ENCODE measurements at regions not wholly inside any gene's neighbourhood (a gene's known extent, or its start where the extent isn't known, plus 50 kb on each side); places are given as distances from the start of the nearest gene placed in this dataset.
A peak's percentile ranks its signal among the peaks of the same experiment; 100 is the strongest.

- H3K27ac ChIP-seq (ENCODE audit: low read depth, low read length) = no peak overlapping the region
- no peaks in the 10 kb centered on the region for H3K9me3 ChIP-seq (ENCODE audit: low read length)
- no peaks in the 10 kb centered on the region for H3K27me3 ChIP-seq (ENCODE audit: control insufficient read depth in 1 of 2, insufficient read depth in 2 of 2, low read length in 2 of 2)
- peaks cover 3% of the 10 kb centered on the region for H3K36me3 ChIP-seq (ENCODE audit: insufficient read depth, low read length)
- no peak overlapping the region for H3K4me3 ChIP-seq (ENCODE audit: low read depth in 1 of 2, low read length in 2 of 2)
- no peaks in the 10 kb centered on the region for H3K4me1 ChIP-seq (ENCODE audit: insufficient read depth, low read length)
- H3K9ac ChIP-seq (ENCODE audit: low read length) = no peak overlapping the region
Observed at GRCh38 chr16:27704252-27704651, 154.3 kb downstream of the KATNIP start.

GRCh38 chr16:27706156-27706865, 156.4 kb downstream of the KATNIP start:
- Histone ChIP-seq H3K27me3 (ENCODE audit: control insufficient read depth in 1 of 2, insufficient read depth in 2 of 2, low read length in 2 of 2) (no peaks in the 10 kb centered on the region), H3K9me3 (ENCODE audit: low read length) (no peaks in the 10 kb centered on the region), H3K36me3 (ENCODE audit: insufficient read depth, low read length) (no peaks in the 10 kb centered on the region), H3K4me3 (ENCODE audit: low read depth in 1 of 2, low read length in 2 of 2) (no peak overlapping the region), H3K27ac (ENCODE audit: low read depth, low read length) (no peak overlapping the region), H3K4me1 (ENCODE audit: insufficient read depth, low read length) (no peaks in the 10 kb centered on the region), H3K9ac (ENCODE audit: low read length) (no peak overlapping the region)

- no peaks in the 10 kb centered on the region for H3K27me3 ChIP-seq (ENCODE audit: control insufficient read depth in 1 of 2, insufficient read depth in 2 of 2, low read length in 2 of 2)
- no peaks in the 10 kb centered on the region for H3K4me1 ChIP-seq (ENCODE audit: insufficient read depth, low read length)
- no peaks in the 10 kb centered on the region for H3K36me3 ChIP-seq (ENCODE audit: insufficient read depth, low read length)
- no peak overlapping the region for H3K9ac ChIP-seq (ENCODE audit: low read length)
- no peak overlapping the region for H3K27ac ChIP-seq (ENCODE audit: low read depth, low read length)
- no peaks in the 10 kb centered on the region for H3K9me3 ChIP-seq (ENCODE audit: low read length)
- H3K4me3 ChIP-seq (ENCODE audit: low read depth in 1 of 2, low read length in 2 of 2) = no peak overlapping the region
Observed at GRCh38 chr16:27706866-27707685, 157.1 kb downstream of the KATNIP start.

GRCh38 chr16:27708651-27709050, 158.7 kb downstream of the KATNIP start:
- Histone ChIP-seq H3K27ac (ENCODE audit: low read depth, low read length) (no peak overlapping the region), H3K4me3 (ENCODE audit: low read depth in 1 of 2, low read length in 2 of 2) (no peak overlapping the region), H3K9me3 (ENCODE audit: low read length) (no peaks in the 10 kb centered on the region), H3K4me1 (ENCODE audit: insufficient read depth, low read length) (no peaks in the 10 kb centered on the region), H3K27me3 (ENCODE audit: control insufficient read depth in 1 of 2, insufficient read depth in 2 of 2, low read length in 2 of 2) (no peaks in the 10 kb centered on the region), H3K36me3 (ENCODE audit: insufficient read depth, low read length) (no peaks in the 10 kb centered on the region), H3K9ac (ENCODE audit: low read length) (no peak overlapping the region)

- no peaks in the 10 kb centered on the region for H3K27me3 ChIP-seq (ENCODE audit: control insufficient read depth in 1 of 2, insufficient read depth in 2 of 2, low read length in 2 of 2)
- H3K9ac ChIP-seq (ENCODE audit: low read length) = no peak overlapping the region
- H3K27ac ChIP-seq (ENCODE audit: low read depth, low read length) = no peak overlapping the region
- no peaks in the 10 kb centered on the region for H3K36me3 ChIP-seq (ENCODE audit: insufficient read depth, low read length)
- no peaks in the 10 kb centered on the region for H3K9me3 ChIP-seq (ENCODE audit: low read length)
- H3K4me3 ChIP-seq (ENCODE audit: low read depth in 1 of 2, low read length in 2 of 2) = no peak overlapping the region
- H3K4me1 ChIP-seq (ENCODE audit: insufficient read depth, low read length) = no peaks in the 10 kb centered on the region
Observed at GRCh38 chr16:27712251-27712711, 162.3 kb downstream of the KATNIP start.

GRCh38 chr16:27717726-27718125, 167.8 kb downstream of the KATNIP start:
- no peak overlapping the region for H3K27ac ChIP-seq (ENCODE audit: low read depth, low read length)
- no peaks in the 10 kb centered on the region for H3K36me3 ChIP-seq (ENCODE audit: insufficient read depth, low read length)
- no peaks in the 10 kb centered on the region for H3K9me3 ChIP-seq (ENCODE audit: low read length)
- H3K9ac ChIP-seq (ENCODE audit: low read length) = no peak overlapping the region
- no peak overlapping the region for H3K4me3 ChIP-seq (ENCODE audit: low read depth in 1 of 2, low read length in 2 of 2)
- H3K4me1 ChIP-seq (ENCODE audit: insufficient read depth, low read length) = no peaks in the 10 kb centered on the region
- H3K27me3 ChIP-seq (ENCODE audit: control insufficient read depth in 1 of 2, insufficient read depth in 2 of 2, low read length in 2 of 2) = no peaks in the 10 kb centered on the region

GRCh38 chr16:27718201-27719105, 168.5 kb downstream of the KATNIP start:
- H3K4me1 ChIP-seq (ENCODE audit: insufficient read depth, low read length) = no peaks in the 10 kb centered on the region
- H3K4me3 ChIP-seq (ENCODE audit: low read depth in 1 of 2, low read length in 2 of 2) = no peak overlapping the region
- H3K36me3 ChIP-seq (ENCODE audit: insufficient read depth, low read length) = no peaks in the 10 kb centered on the region
- no peak overlapping the region for H3K27ac ChIP-seq (ENCODE audit: low read depth, low read length)
- no peaks in the 10 kb centered on the region for H3K27me3 ChIP-seq (ENCODE audit: control insufficient read depth in 1 of 2, insufficient read depth in 2 of 2, low read length in 2 of 2)
- no peak overlapping the region for H3K9ac ChIP-seq (ENCODE audit: low read length)
- no peaks in the 10 kb centered on the region for H3K9me3 ChIP-seq (ENCODE audit: low read length)

- H3K4me1 ChIP-seq (ENCODE audit: insufficient read depth, low read length) = peaks cover 3% of the 10 kb centered on the region
- H3K36me3 ChIP-seq (ENCODE audit: insufficient read depth, low read length) = no peaks in the 10 kb centered on the region
- no peak overlapping the region for H3K27ac ChIP-seq (ENCODE audit: low read depth, low read length)
Observed at GRCh38 chr16:27719106-27719445, 169.1 kb downstream of the KATNIP start.

GRCh38 chr16:27720731-27721530, 171.0 kb downstream of the KATNIP start:
- H3K4me3 ChIP-seq (ENCODE audit: low read depth in 1 of 2, low read length in 2 of 2) = no peak overlapping the region
- H3K4me1 ChIP-seq (ENCODE audit: insufficient read depth, low read length) = peaks cover 17% of the 10 kb centered on the region
- H3K9ac ChIP-seq (ENCODE audit: low read length) = no peak overlapping the region
- no peaks in the 10 kb centered on the region for H3K27me3 ChIP-seq (ENCODE audit: control insufficient read depth in 1 of 2, insufficient read depth in 2 of 2, low read length in 2 of 2)
- no peaks in the 10 kb centered on the region for H3K9me3 ChIP-seq (ENCODE audit: low read length)
- H3K27ac ChIP-seq (ENCODE audit: low read depth, low read length) = peak overlapping the region; percentile 31
- H3K36me3 ChIP-seq (ENCODE audit: insufficient read depth, low read length) = no peaks in the 10 kb centered on the region

More at GRCh38 chr16:27719106-27719445, 169.1 kb downstream of the KATNIP start:
- no peaks in the 10 kb centered on the region for H3K9me3 ChIP-seq (ENCODE audit: low read length)
- H3K9ac ChIP-seq (ENCODE audit: low read length) = no peak overlapping the region
- H3K4me3 ChIP-seq (ENCODE audit: low read depth in 1 of 2, low read length in 2 of 2) = no peak overlapping the region
- H3K27me3 ChIP-seq (ENCODE audit: control insufficient read depth in 1 of 2, insufficient read depth in 2 of 2, low read length in 2 of 2) = no peaks in the 10 kb centered on the region

GRCh38 chr16:27721531-27722181, 171.7 kb downstream of the KATNIP start:
- Histone ChIP-seq H3K27ac (ENCODE audit: low read depth, low read length) (no peak overlapping the region), H3K9me3 (ENCODE audit: low read length) (no peaks in the 10 kb centered on the region), H3K4me1 (ENCODE audit: insufficient read depth, low read length) (peaks cover 17% of the 10 kb centered on the region), H3K27me3 (ENCODE audit: control insufficient read depth in 1 of 2, insufficient read depth in 2 of 2, low read length in 2 of 2) (no peaks in the 10 kb centered on the region), H3K9ac (ENCODE audit: low read length) (no peak overlapping the region), H3K4me3 (ENCODE audit: low read depth in 1 of 2, low read length in 2 of 2) (no peak overlapping the region), H3K36me3 (ENCODE audit: insufficient read depth, low read length) (no peaks in the 10 kb centered on the region)

All from muscle layer of colon (tissue), 2 donors.